Suppressor macrophage (primary cell): ENCODE measurements at regions not wholly inside any gene's neighbourhood (a gene's known extent, or its start where the extent isn't known, plus 50 kb on each side); places are given as distances from the start of the nearest gene placed in this dataset.

Experiments used
- DNase-seq, 4 experiments: peaks; one replicate each; pipeline ENCODE4 v3.0.0-alpha.2; 2020 to 2022

- DNase-seq: no peak
Measured at GRCh38 chr2:56624181-56624580, 440.4 kb downstream of the CCDC85A start.

GRCh38 chr2:56626927-56627326 lies 443.1 kb downstream of the CCDC85A start:
- no peak for DNase-seq

- no peak for DNase-seq
Measured at GRCh38 chr2:56630286-56630685, 446.5 kb downstream of the CCDC85A start.

- no peak for DNase-seq
Measured at GRCh38 chr2:56647997-56648396, 464.2 kb downstream of the CCDC85A start.

- no peak for DNase-seq
Measured at GRCh38 chr2:56648802-56649201, 465.0 kb downstream of the CCDC85A start.

- DNase-seq: no peak
Measured at GRCh38 chr2:56654936-56655335, 471.1 kb downstream of the CCDC85A start.

- no peak for DNase-seq
Measured at GRCh38 chr2:56656826-56657225, 473.0 kb downstream of the CCDC85A start.

GRCh38 chr2:56666777-56667176 lies 483.0 kb downstream of the CCDC85A start:
- DNase-seq: no peak

GRCh38 chr2:56671973-56672569 lies 488.3 kb downstream of the CCDC85A start:
- DNase-seq: no peak

- no peak for DNase-seq
Measured at GRCh38 chr2:56674084-56674483, 490.3 kb downstream of the CCDC85A start.

- no peak for DNase-seq
Measured at GRCh38 chr2:56676966-56677365, 493.2 kb downstream of the CCDC85A start.

- DNase-seq: no peak
Measured at GRCh38 chr2:56680971-56681631, 497.3 kb downstream of the CCDC85A start.

GRCh38 chr2:56681659-56682396 lies 498.0 kb downstream of the CCDC85A start:
- no peak for DNase-seq

- DNase-seq: no peak
Measured at GRCh38 chr2:56682397-56682760, 498.6 kb downstream of the CCDC85A start.

- no peak for DNase-seq
Measured at GRCh38 chr2:56684327-56684726, 500.5 kb downstream of the CCDC85A start.

- no peak for DNase-seq
Measured at GRCh38 chr2:56685205-56685604, 501.4 kb downstream of the CCDC85A start.

GRCh38 chr2:56687169-56687568 lies 503.4 kb downstream of the CCDC85A start:
- no peak for DNase-seq

GRCh38 chr2:56688661-56689060 lies 504.9 kb downstream of the CCDC85A start:
- no peak for DNase-seq

GRCh38 chr2:56693501-56693900 lies 509.7 kb downstream of the CCDC85A start:
- DNase-seq: no peak

- DNase-seq: no peak
Measured at GRCh38 chr2:56703001-56703400, 519.2 kb downstream of the CCDC85A start.

GRCh38 chr2:56705713-56706112 lies 521.9 kb downstream of the CCDC85A start:
- no peak for DNase-seq

GRCh38 chr2:56707218-56707617 lies 523.4 kb downstream of the CCDC85A start:
- DNase-seq: no peak

- DNase-seq: no peak
Measured at GRCh38 chr2:56707650-56708049, 523.9 kb downstream of the CCDC85A start.

- no peak for DNase-seq
Measured at GRCh38 chr2:56709181-56709580, 525.4 kb downstream of the CCDC85A start.
